SK-N-SH treated with all-trans-retinoic acid at 6 μM for 48 hours (cell line): ENCODE measurements at regions not wholly inside any gene's neighbourhood (a gene's known extent, or its start where the extent isn't known, plus 50 kb on each side); places are given as distances from the start of the nearest gene placed in this dataset.

ENCODE experiments used
- ATAC-seq: fragments of 200-7000 bp; cut with Tn5 transposase; 3 replicates; pipeline ENCODE4 v1.9.1; 2020; ENCODE audit warnings: mild to moderate bottlenecking, moderate library complexity
- ARNTL ChIP-seq: fragments of 450-650 bp; formaldehyde crosslinking; IDR thresholded peaks from 2 replicates; pipeline ENCODE4 v1.5.0; 2020; ENCODE audit warnings: low read depth, mild to moderate bottlenecking, moderate library complexity, borderline replicate concordance
- BACH2 ChIP-seq: fragments of 250-450 bp; sonication (Bioruptor Pico); IDR thresholded peaks from 2 replicates; pipeline ENCODE4 v1.9.0; 2021; ENCODE audit warnings: mild to moderate bottlenecking, borderline replicate concordance
- CREB5 ChIP-seq: fragments of 250-450 bp; sonication (Bioruptor Pico); IDR thresholded peaks from 2 replicates; pipeline ENCODE4 v1.5.1; 2020; ENCODE audit warnings: low read depth, mild to moderate bottlenecking, moderate library complexity
- CSDC2 ChIP-seq: fragments of 250-450 bp; sonication (Bioruptor Pico); IDR thresholded peaks from 2 replicates; pipeline ENCODE4 v1.5.0; 2020; ENCODE audit warnings: mild to moderate bottlenecking, moderate library complexity
- ESRRG ChIP-seq: fragments of 250-450 bp; sonication (Bioruptor Pico); IDR thresholded peaks from 2 replicates; pipeline ENCODE4 v1.6.1; 2021; ENCODE audit warnings: mild to moderate bottlenecking
- ISL1 ChIP-seq: fragments of 250-450 bp; sonication (Bioruptor Pico); IDR thresholded peaks from 2 replicates; pipeline ENCODE4 v2.1.2; 2022; ENCODE audit warnings: mild to moderate bottlenecking, moderate library complexity
- OSR1 ChIP-seq: fragments of 250-450 bp; sonication (Bioruptor Pico); IDR thresholded peaks from 2 replicates; pipeline ENCODE4 v1.8.0; 2022; ENCODE audit warnings: moderate library complexity, mild to moderate bottlenecking, inconsistent platforms
- PATZ1 ChIP-seq: fragments of 250-450 bp; sonication (Bioruptor Pico); IDR thresholded peaks from 2 replicates; pipeline ENCODE4 v1.8.0; 2020; ENCODE audit warnings: mild to moderate bottlenecking, moderate library complexity, borderline replicate concordance
- PPARA ChIP-seq: fragments of 250-450 bp; sonication (Bioruptor Pico); IDR thresholded peaks from 2 replicates; pipeline ENCODE4 v1.5.0; 2020; ENCODE audit warnings: mild to moderate bottlenecking, borderline replicate concordance
- RARB ChIP-seq: fragments of 250-450 bp; sonication (Bioruptor Pico); IDR thresholded peaks from 2 replicates; pipeline ENCODE4 v1.8.0; 2021; ENCODE audit warnings: mild to moderate bottlenecking, moderate library complexity
- SNAI2 ChIP-seq: fragments of 250-450 bp; sonication (Bioruptor Pico); IDR thresholded peaks from 2 replicates; pipeline ENCODE4 v1.5.0; 2020; ENCODE audit warnings: mild to moderate bottlenecking, moderate library complexity
- TCF4 ChIP-seq: fragments of 250-450 bp; sonication (Bioruptor Pico); IDR thresholded peaks from 2 replicates; pipeline ENCODE4 v1.8.0; 2021; ENCODE audit warnings: mild to moderate bottlenecking, moderate library complexity, borderline replicate concordance
- TOX ChIP-seq: fragments of 250-450 bp; sonication (Bioruptor Pico); IDR thresholded peaks from 2 replicates; pipeline ENCODE4 v1.8.0; 2021; ENCODE audit warnings: mild to moderate bottlenecking, moderate library complexity, borderline replicate concordance
- ZC3H10 ChIP-seq: fragments of 250-450 bp; sonication (Bioruptor Pico); IDR thresholded peaks from 2 replicates; pipeline ENCODE4 v1.5.1; 2021; ENCODE audit warnings: mild to moderate bottlenecking, moderate library complexity
- ZFP3 ChIP-seq: fragments of 250-450 bp; sonication (Bioruptor Pico); IDR thresholded peaks from 2 replicates; pipeline ENCODE4 v1.5.0; 2020; ENCODE audit warnings: mild to moderate bottlenecking, moderate library complexity
- ZNF565 ChIP-seq: fragments of 450-650 bp; formaldehyde crosslinking; conservative IDR thresholded peaks from 2 replicates; pipeline ENCODE4 v1.5.0; 2020; ENCODE audit warnings: low read depth, mild to moderate bottlenecking, moderate library complexity
- ZNF70 ChIP-seq: fragments of 450-650 bp; formaldehyde crosslinking; IDR thresholded peaks from 2 replicates; pipeline ENCODE4 v1.5.0; 2020; ENCODE audit warnings: mild to moderate bottlenecking, moderate library complexity
- ZNF8 ChIP-seq: fragments of 450-650 bp; formaldehyde crosslinking; IDR thresholded peaks from 2 replicates; pipeline ENCODE4 v1.5.0; 2020; ENCODE audit warnings: mild to moderate bottlenecking, moderate library complexity
- TF ChIP-seq, protein P1 (sequence below): fragments of 250-450 bp; sonication (Bioruptor Pico); IDR thresholded peaks from 2 replicates; pipeline ENCODE4 v1.5.0; 2020; ENCODE audit warnings: mild to moderate bottlenecking, moderate library complexity
- TF ChIP-seq, protein P2 (sequence below): fragments of 250-450 bp; sonication (Bioruptor Pico); IDR thresholded peaks from 2 replicates; pipeline ENCODE4 v1.5.1; 2021; ENCODE audit warnings: mild to moderate bottlenecking, moderate library complexity

DNA sequence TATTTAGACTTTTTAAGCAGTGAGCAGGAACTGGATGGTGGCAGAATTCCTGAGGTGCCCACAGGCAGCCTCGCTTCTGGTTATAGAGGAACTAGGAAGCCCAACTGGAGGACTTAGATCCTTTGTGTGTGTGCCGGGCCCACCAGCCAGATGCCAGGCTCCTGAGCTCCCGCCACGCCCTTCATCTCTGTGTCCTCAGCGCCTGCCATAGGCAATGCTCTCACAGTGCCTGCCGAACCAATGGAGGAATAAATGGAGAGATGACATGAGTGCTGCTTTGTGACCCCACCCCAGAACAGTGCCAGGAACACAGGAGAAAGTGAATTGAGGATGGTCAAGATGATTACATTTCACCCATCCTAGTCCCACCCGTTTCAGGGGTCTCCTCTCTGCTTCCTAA is 146.0 kb downstream of the UNC5CL start:
- ATAC-seq: no peak
- no peak for TF ChIP-seq CSDC2 (CRISPR knock-in tag)
- TF ChIP-seq, all 23 proteins: peak for 0

- no peak for ATAC-seq
- no peak for TF ChIP-seq PPARA
- TF ChIP-seq TOX (CRISPR knock-in tag): no peak
- no peak for TF ChIP-seq ZNF565 (CRISPR knock-in tag)
- TF ChIP-seq PATZ1: no peak
- TF ChIP-seq RARB: no peak
- no peak for TF ChIP-seq ZNF70 (CRISPR knock-in tag)
- no peak for TF ChIP-seq CSDC2 (CRISPR knock-in tag)
- TF ChIP-seq TCF4 (CRISPR knock-in tag): no peak
- TF ChIP-seq ZC3H10: no peak
- TF ChIP-seq CREB5: no peak
- TF ChIP-seq, protein P1, sequence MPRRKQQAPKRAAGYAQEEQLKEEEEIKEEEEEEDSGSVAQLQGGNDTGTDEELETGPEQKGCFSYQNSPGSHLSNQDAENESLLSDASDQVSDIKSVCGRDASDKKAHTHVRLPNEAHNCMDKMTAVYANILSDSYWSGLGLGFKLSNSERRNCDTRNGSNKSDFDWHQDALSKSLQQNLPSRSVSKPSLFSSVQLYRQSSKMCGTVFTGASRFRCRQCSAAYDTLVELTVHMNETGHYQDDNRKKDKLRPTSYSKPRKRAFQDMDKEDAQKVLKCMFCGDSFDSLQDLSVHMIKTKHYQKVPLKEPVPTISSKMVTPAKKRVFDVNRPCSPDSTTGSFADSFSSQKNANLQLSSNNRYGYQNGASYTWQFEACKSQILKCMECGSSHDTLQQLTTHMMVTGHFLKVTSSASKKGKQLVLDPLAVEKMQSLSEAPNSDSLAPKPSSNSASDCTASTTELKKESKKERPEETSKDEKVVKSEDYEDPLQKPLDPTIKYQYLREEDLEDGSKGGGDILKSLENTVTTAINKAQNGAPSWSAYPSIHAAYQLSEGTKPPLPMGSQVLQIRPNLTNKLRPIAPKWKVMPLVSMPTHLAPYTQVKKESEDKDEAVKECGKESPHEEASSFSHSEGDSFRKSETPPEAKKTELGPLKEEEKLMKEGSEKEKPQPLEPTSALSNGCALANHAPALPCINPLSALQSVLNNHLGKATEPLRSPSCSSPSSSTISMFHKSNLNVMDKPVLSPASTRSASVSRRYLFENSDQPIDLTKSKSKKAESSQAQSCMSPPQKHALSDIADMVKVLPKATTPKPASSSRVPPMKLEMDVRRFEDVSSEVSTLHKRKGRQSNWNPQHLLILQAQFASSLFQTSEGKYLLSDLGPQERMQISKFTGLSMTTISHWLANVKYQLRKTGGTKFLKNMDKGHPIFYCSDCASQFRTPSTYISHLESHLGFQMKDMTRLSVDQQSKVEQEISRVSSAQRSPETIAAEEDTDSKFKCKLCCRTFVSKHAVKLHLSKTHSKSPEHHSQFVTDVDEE (CRISPR knock-in tag): no peak
- no peak for TF ChIP-seq OSR1
- TF ChIP-seq ARNTL (CRISPR knock-in tag): no peak
- no peak for TF ChIP-seq ISL1
- no peak for TF ChIP-seq ZFP3
- TF ChIP-seq ESRRG (CRISPR knock-in tag): no peak
These were observed 146.8 kb downstream of the UNC5CL start for GRCh38 chr6:40892223-40892622.

DNA sequence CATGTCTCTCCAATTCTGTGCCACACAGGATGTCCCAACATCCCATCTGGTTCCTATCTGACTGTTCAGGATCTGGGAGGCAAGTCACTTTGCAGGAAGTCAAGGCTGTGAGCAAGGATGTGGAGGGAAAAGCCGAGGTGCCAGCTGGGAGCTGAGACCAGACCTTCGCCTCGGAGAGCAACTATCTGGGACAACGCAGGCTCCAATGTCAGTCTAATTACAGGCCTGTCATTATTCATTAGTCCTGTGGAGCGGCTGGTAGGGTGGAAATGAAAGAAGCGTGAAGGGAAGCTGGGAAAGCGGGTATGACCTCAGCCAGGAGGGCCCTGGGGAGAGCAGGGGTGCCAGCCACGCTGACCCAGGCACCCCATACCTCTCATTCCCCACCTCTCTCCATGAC is 147.3 kb downstream of the UNC5CL start:
- TF ChIP-seq, protein P2, sequence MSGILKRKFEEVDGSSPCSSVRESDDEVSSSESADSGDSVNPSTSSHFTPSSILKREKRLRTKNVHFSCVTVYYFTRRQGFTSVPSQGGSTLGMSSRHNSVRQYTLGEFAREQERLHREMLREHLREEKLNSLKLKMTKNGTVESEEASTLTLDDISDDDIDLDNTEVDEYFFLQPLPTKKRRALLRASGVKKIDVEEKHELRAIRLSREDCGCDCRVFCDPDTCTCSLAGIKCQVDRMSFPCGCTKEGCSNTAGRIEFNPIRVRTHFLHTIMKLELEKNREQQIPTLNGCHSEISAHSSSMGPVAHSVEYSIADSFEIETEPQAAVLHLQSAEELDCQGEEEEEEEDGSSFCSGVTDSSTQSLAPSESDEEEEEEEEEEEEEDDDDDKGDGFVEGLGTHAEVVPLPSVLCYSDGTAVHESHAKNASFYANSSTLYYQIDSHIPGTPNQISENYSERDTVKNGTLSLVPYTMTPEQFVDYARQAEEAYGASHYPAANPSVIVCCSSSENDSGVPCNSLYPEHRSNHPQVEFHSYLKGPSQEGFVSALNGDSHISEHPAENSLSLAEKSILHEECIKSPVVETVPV (CRISPR knock-in tag): no peak
- TF ChIP-seq PATZ1: no peak
- TF ChIP-seq ZNF8 (CRISPR knock-in tag): no peak
- no peak for TF ChIP-seq SNAI2 (CRISPR knock-in tag)
- TF ChIP-seq ZC3H10: no peak

GRCh38 chr6:40891131-40891530 is 147.9 kb downstream of the UNC5CL start:
- no peak for TF ChIP-seq BACH2 (CRISPR knock-in tag)
- no peak for TF ChIP-seq CSDC2 (CRISPR knock-in tag)
- TF ChIP-seq, protein P1 (CRISPR knock-in tag): no peak
- no peak for TF ChIP-seq ESRRG (CRISPR knock-in tag)
- no peak for TF ChIP-seq PPARA
- no peak for ATAC-seq

More for the DNA sequence above, 147.3 kb downstream of the UNC5CL start:
- ATAC-seq: no peak
